Mammary epithelial cell (primary cell): ENCODE measurements at regions not wholly inside any gene's neighbourhood (a gene's known extent, or its start where the extent isn't known, plus 50 kb on each side); places are given as distances from the start of the nearest gene placed in this dataset.

Experiments
- CTCF ChIP-seq, 2 donors: IDR thresholded peaks in 1 of 2; conservative IDR thresholded peaks in 1 of 2; 2 replicates each; pipeline ENCODE4 v1.5.1; 2011 to 2012; ENCODE audit warnings: inconsistent platforms in 2 of 2, low read length in 2 of 2, mild to moderate bottlenecking in 2 of 2, control low read depth in 1 of 2, low read depth in 1 of 2; ENCODE audit not compliant: insufficient read depth in 1 of 2; ENCODE audit errors: extremely low read depth in 1 of 2
- EZH2 ChIP-seq: IDR thresholded peaks from 2 replicates; pipeline ENCODE4 v1.6.1; 2012; ENCODE audit warnings: low read length, inconsistent platforms, borderline replicate concordance

GRCh38 chr10:35874311-35875015, 232.4 kb upstream of the FZD8 start:
- TF ChIP-seq CTCF (conservative IDR thresholded peaks at IDR 0.05 in 1 of 2, IDR thresholded peaks at IDR 0.05 in 1 of 2; ENCODE audit: extremely low read depth in 1 of 2, insufficient read depth in 1 of 2, low read depth in 1 of 2, low read length in 2 of 2) (no peak), EZH2 (no peak)
